ENCODE measurements at regions not wholly inside any gene's neighbourhood (a gene's known extent, or its start where the extent isn't known, plus 50 kb on each side); places are given as distances from the start of the nearest gene placed in this dataset.
"Not testable (repeated sequence)": the region's sequence is repeated elsewhere in the genome, so short reads cannot be mapped to it uniquely, and the experiment has no call there.

DNA sequence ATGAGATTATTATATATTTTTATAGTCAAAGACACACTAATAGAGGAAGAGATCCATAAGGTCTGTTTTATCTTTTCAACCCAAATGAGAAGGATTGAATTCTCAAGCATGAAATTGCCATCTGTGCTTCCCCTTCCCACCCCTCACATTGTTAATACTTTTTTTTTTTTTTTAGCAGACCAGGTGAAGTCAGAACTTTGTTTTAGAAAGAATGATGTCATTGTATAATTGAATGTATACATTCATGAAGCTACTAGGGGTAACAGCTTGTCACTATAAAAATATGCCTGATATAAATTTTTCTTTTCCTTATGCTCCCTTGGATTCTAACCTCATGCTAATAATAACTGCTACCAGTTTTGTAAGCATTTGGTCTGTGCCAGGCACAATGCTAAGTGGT is 88.9 kb downstream of the TFAP2B start:
- no peak overlapping the region for H3K4me3 Mint-ChIP-seq (ENCODE audit: unreplicated experiment)
- H3K27me3 Mint-ChIP-seq (ENCODE audit: low read depth, unreplicated experiment): no peaks in the 10 kb centered on the region
- no peaks in the 10 kb centered on the region for H3K27me3 ChIP-seq (ENCODE audit: insufficient read depth, low read length)
- H3K36me3 Mint-ChIP-seq (ENCODE audit: low read depth, unreplicated experiment): no peaks in the 10 kb centered on the region
- no peak overlapping the region for H2AFZ ChIP-seq (ENCODE audit: low read depth, low read length)
- no peaks in the 10 kb centered on the region for H3K79me2 ChIP-seq (ENCODE audit: insufficient read depth, low read length)
- H3K4me2 ChIP-seq (ENCODE audit: low read length): no peak overlapping the region
- H3K9ac ChIP-seq (ENCODE audit: low read length): no peak overlapping the region
- H3K4me1 ChIP-seq (ENCODE audit: insufficient read depth, low read length): no peaks in the 10 kb centered on the region
- no peaks in the 10 kb centered on the region for H3K36me3 ChIP-seq (ENCODE audit: insufficient read depth, low read length)
- H3K27ac Mint-ChIP-seq (ENCODE audit: unreplicated experiment): no peak overlapping the region
- no peaks in the 10 kb centered on the region for H3K9me3 Mint-ChIP-seq (ENCODE audit: unreplicated experiment)
- H3K27ac ChIP-seq (ENCODE audit: low read depth, low read length): no peak overlapping the region
- DNase-seq (ENCODE audit: low read depth): no peak
- H3K4me3 ChIP-seq (ENCODE audit: insufficient read depth, low read depth, low read length): no peak overlapping the region
- H3K4me1 Mint-ChIP-seq (ENCODE audit: low read depth, unreplicated experiment): no peaks in the 10 kb centered on the region
- TF ChIP-seq EZH2 (IDR thresholded peaks at IDR 0.05; ENCODE audit: insufficient read depth, low read length) (no peak), CTCF (IDR thresholded peaks at IDR 0.05; ENCODE audit: insufficient read depth, low read depth, low read length) (no peak)
- FAIRE-seq: no peak
- no peaks in the 10 kb centered on the region for H3K9me3 ChIP-seq (ENCODE audit: insufficient read depth, low read depth, low read length)
- no peaks in the 10 kb centered on the region for H4K20me1 ChIP-seq (ENCODE audit: insufficient read depth, low read length)

DNA sequence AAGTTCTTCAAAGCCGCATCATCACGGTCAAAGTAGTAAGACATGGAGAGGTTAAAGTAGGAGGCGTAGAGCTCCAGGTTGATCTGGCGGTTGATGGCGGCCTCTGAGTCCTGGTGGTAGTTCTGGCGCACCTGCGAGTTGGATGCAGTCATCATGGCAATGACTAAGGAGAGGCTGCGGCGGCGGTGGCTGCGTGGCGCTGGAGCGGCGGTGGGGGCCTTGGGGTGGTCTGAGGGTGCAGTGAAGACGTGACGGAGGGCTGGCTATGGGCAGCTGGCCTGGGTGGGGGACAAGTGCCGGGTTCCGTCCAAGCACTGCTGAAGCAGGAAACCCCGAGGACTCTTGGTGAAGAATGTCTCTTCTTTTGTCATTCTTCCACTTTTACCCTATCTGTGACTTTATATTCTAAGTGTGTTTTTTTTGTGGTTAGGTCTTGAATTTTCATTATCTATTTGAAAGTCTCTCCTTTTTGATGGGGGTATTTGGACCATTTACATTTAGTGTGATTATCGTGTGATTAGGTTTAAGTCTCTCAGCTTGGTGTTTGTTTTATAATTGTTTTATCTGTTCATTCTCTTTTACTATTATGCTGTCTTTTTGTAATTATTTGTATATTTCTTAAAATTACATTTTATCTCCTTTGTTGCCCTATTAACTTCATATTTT is 94.6 kb downstream of the TFAP2B start:
- Mint-ChIP-seq H3K4me1 (ENCODE audit: low read depth, unreplicated experiment) (no peaks in the 10 kb centered on the region), H3K4me3 (ENCODE audit: unreplicated experiment) (no peak overlapping the region), H3K9me3 (ENCODE audit: unreplicated experiment) (peaks cover 4% of the 10 kb centered on the region), H3K27me3 (ENCODE audit: low read depth, unreplicated experiment) (no peaks in the 10 kb centered on the region), H3K36me3 (ENCODE audit: low read depth, unreplicated experiment) (no peaks in the 10 kb centered on the region), H3K27ac (ENCODE audit: unreplicated experiment) (no peak overlapping the region)
- TF ChIP-seq CTCF (IDR thresholded peaks at IDR 0.05; ENCODE audit: insufficient read depth, low read depth, low read length) (no peak), EZH2 (IDR thresholded peaks at IDR 0.05; ENCODE audit: insufficient read depth, low read length) (no peak)
- H3K4me2 ChIP-seq (ENCODE audit: low read length): no peak overlapping the region
- no peak for FAIRE-seq
- H3K27ac ChIP-seq (ENCODE audit: low read depth, low read length): no peak overlapping the region
- H3K9ac ChIP-seq (ENCODE audit: low read length): no peak overlapping the region
- H3K79me2 ChIP-seq (ENCODE audit: insufficient read depth, low read length): no peaks in the 10 kb centered on the region
- no peak overlapping the region for H3K4me3 ChIP-seq (ENCODE audit: insufficient read depth, low read depth, low read length)
- H3K4me1 ChIP-seq (ENCODE audit: insufficient read depth, low read length): no peaks in the 10 kb centered on the region
- H3K36me3 ChIP-seq (ENCODE audit: insufficient read depth, low read length): no peaks in the 10 kb centered on the region
- no peaks in the 10 kb centered on the region for H4K20me1 ChIP-seq (ENCODE audit: insufficient read depth, low read length)
- no peak for DNase-seq (ENCODE audit: low read depth)
- no peaks in the 10 kb centered on the region for H3K9me3 ChIP-seq (ENCODE audit: insufficient read depth, low read depth, low read length)
- H3K27me3 ChIP-seq (ENCODE audit: insufficient read depth, low read length): no peaks in the 10 kb centered on the region
- H2AFZ ChIP-seq (ENCODE audit: low read depth, low read length): no peak overlapping the region

DNA sequence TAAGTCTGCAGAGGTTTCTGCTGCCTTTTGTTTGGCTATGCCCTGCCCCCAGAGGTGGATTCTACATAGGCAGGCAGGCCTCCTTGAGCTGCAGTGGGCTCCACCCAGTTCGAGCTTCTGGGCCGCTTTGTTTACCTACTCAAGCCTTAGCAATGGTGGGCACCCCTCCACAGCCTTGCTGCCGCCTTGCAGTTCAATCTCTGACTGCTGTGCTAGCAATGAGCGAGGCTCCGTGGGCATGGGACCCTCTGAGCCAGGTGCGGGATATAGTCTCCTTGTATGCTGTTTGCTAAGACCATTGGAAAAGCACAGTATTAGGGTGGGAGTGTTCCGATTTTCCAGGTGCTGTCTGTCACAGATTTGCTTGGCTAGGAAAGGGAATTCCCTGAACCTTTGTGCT is 102.7 kb downstream of the TFAP2B start:
- not testable (repeated sequence) for DNase-seq (ENCODE audit: low read depth); H3K27me3 ChIP-seq (ENCODE audit: insufficient read depth, low read length); H3K4me1 ChIP-seq (ENCODE audit: insufficient read depth, low read length); H2AFZ ChIP-seq (ENCODE audit: low read depth, low read length); H3K79me2 ChIP-seq (ENCODE audit: insufficient read depth, low read length); H3K4me1 Mint-ChIP-seq (ENCODE audit: low read depth, unreplicated experiment); FAIRE-seq; H3K4me3 ChIP-seq (ENCODE audit: insufficient read depth, low read depth, low read length); H3K9ac ChIP-seq (ENCODE audit: low read length); H3K9me3 ChIP-seq (ENCODE audit: insufficient read depth, low read depth, low read length); H3K4me2 ChIP-seq (ENCODE audit: low read length); H3K36me3 ChIP-seq (ENCODE audit: insufficient read depth, low read length); H3K27ac Mint-ChIP-seq (ENCODE audit: unreplicated experiment); H3K36me3 Mint-ChIP-seq (ENCODE audit: low read depth, unreplicated experiment); H3K27ac ChIP-seq (ENCODE audit: low read depth, low read length); H3K4me3 Mint-ChIP-seq (ENCODE audit: unreplicated experiment); H4K20me1 ChIP-seq (ENCODE audit: insufficient read depth, low read length)
- Mint-ChIP-seq H3K27me3 (ENCODE audit: low read depth, unreplicated experiment) (peaks cover 11% of the 10 kb centered on the region), H3K9me3 (ENCODE audit: unreplicated experiment) (peaks cover 17% of the 10 kb centered on the region)
